NCI-H146 treated with DMSO at 0.1 percent for 48 hours (cell line): ENCODE measurements at regions not wholly inside any gene's neighbourhood (a gene's known extent, or its start where the extent isn't known, plus 50 kb on each side); places are given as distances from the start of the nearest gene placed in this dataset.

Experiments
- DNase-seq: peaks from one replicate; lab custom pipeline; 2025; ENCODE audit not compliant: unreplicated experiment; lab: John Stamatoyannopoulos, UW

GRCh38 chr3:150220799-150221198 is 187.3 kb upstream of the TSC22D2 start:
- DNase-seq = no peak

GRCh38 chr3:150220041-150220440 is 188.1 kb upstream of the TSC22D2 start:
- no peak for DNase-seq

- no peak for DNase-seq
Observed at GRCh38 chr3:150218841-150219240, 189.3 kb upstream of the TSC22D2 start.

- DNase-seq = no peak
Observed at GRCh38 chr3:150218236-150218635, 189.9 kb upstream of the TSC22D2 start.

- DNase-seq = no peak
Observed at GRCh38 chr3:150217691-150218090, 190.4 kb upstream of the TSC22D2 start.

- DNase-seq = peak; percentile 82
Observed at GRCh38 chr3:150216866-150217600, 191.1 kb upstream of the TSC22D2 start.

GRCh38 chr3:150216041-150216811 is 191.9 kb upstream of the TSC22D2 start:
- DNase-seq = peak; percentile 97

GRCh38 chr3:150215616-150216015 is 192.5 kb upstream of the TSC22D2 start:
- no peak for DNase-seq

GRCh38 chr3:150213577-150213976 is 194.5 kb upstream of the TSC22D2 start:
- no peak for DNase-seq

GRCh38 chr3:150210461-150211110 is 197.5 kb upstream of the TSC22D2 start:
- DNase-seq = no peak

GRCh38 chr3:150203273-150203672 is 204.8 kb upstream of the TSC22D2 start:
- no peak for DNase-seq

GRCh38 chr3:150202711-150203110 is 205.4 kb upstream of the TSC22D2 start:
- DNase-seq = no peak

GRCh38 chr3:150194957-150195356 is 213.1 kb upstream of the TSC22D2 start:
- DNase-seq = no peak

GRCh38 chr3:150194513-150194912 is 213.6 kb upstream of the TSC22D2 start:
- DNase-seq = no peak

- no peak for DNase-seq
Observed at GRCh38 chr3:150184426-150185071, 213.9 kb upstream of the PFN2 start.

- peak; percentile 88 for DNase-seq
Observed at GRCh38 chr3:150183678-150184425, 213.2 kb upstream of the PFN2 start.

- no peak for DNase-seq
Observed at GRCh38 chr3:150180334-150180733, 209.6 kb upstream of the PFN2 start.

- no peak for DNase-seq
Observed at GRCh38 chr3:150179330-150179729, 208.6 kb upstream of the PFN2 start.

GRCh38 chr3:150177673-150178381 is 207.1 kb upstream of the PFN2 start:
- DNase-seq = no peak

GRCh38 chr3:150174179-150174578 is 203.5 kb upstream of the PFN2 start:
- no peak for DNase-seq
